ENCODE measurements at regions not wholly inside any gene's neighbourhood (a gene's known extent, or its start where the extent isn't known, plus 50 kb on each side); places are given as distances from the start of the nearest gene placed in this dataset.

GRCh38 chr20:48075591-48076174 is 290.4 kb upstream of the SULF2 start:
- Histone ChIP-seq H3K27ac (no peak overlapping the region), H3K4me3 (no peak overlapping the region), H3K27me3 (no peaks in the 10 kb centered on the region), H3K36me3 (no peaks in the 10 kb centered on the region), H3K4me1 (peaks cover 7% of the 10 kb centered on the region; the same call in 1 of the 2 replicates), H3K9me3 (replicated peaks) (no peaks in the 10 kb centered on the region)
- DNase-seq, result no peak

DNA sequence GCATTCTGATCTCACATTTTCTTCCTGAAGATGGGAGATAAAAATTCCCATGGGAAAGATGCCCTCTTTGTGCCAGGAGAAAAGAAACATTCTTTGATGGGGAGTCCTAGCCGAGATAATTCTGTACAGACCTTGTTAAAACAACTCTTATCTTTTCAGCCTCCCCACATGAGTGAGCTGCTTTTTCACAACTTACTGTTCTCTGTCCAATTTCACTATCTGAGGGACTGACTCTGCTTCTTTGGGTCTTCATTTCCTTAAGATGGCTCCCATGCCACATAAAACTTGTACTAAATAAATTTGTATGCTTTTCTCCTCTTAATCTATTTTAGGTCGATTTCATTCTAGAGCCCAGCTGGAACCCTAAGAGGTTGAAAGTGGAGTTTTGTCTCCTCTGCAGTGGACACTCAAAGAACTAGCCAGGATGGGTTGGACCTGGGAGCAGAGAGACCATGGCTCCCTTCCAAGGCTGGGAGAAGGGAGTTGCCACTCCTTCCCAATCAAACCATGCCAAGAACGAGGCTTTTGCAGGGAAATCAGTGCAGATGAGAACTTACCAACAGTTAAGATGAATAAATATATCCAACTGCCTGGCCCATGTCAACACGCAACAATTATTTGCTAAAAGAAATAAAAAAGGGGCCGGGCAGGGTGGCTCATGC is 285.8 kb upstream of the SULF2 start:
- Histone ChIP-seq H3K27me3 (no peaks in the 10 kb centered on the region), H3K4me1 (peaks cover 17% of the 10 kb centered on the region), H3K9me3 (replicated peaks) (no peaks in the 10 kb centered on the region), H3K36me3 (no peaks in the 10 kb centered on the region), H3K4me3 (no peak overlapping the region), H3K27ac (no peak overlapping the region)
- DNase-seq, result no peak

GRCh38 chr20:48069596-48069995 is 284.3 kb upstream of the SULF2 start:
- peaks cover 20% of the 10 kb centered on the region for H3K4me1 ChIP-seq
- no peaks in the 10 kb centered on the region; the same call in 1 of the 2 replicates for H3K9me3 ChIP-seq (replicated peaks)
- peak overlapping the region; percentile 47 for H3K27ac ChIP-seq
- H3K4me3 ChIP-seq, result no peak overlapping the region
- no peaks in the 10 kb centered on the region for H3K36me3 ChIP-seq
- H3K27me3 ChIP-seq, result no peaks in the 10 kb centered on the region
- peak; percentile 87 to 92 for DNase-seq

- H3K9me3 ChIP-seq (replicated peaks), result no peaks in the 10 kb centered on the region; the same call in 1 of the 2 replicates
- H3K4me3 ChIP-seq, result no peak overlapping the region
- H3K4me1 ChIP-seq, result peaks cover 20% of the 10 kb centered on the region
- no peaks in the 10 kb centered on the region for H3K27me3 ChIP-seq
- no peaks in the 10 kb centered on the region for H3K36me3 ChIP-seq
- DNase-seq, result no peak
- H3K27ac ChIP-seq, result no peak overlapping the region
Measured at GRCh38 chr20:48066851-48067250, 281.6 kb upstream of the SULF2 start.

DNA sequence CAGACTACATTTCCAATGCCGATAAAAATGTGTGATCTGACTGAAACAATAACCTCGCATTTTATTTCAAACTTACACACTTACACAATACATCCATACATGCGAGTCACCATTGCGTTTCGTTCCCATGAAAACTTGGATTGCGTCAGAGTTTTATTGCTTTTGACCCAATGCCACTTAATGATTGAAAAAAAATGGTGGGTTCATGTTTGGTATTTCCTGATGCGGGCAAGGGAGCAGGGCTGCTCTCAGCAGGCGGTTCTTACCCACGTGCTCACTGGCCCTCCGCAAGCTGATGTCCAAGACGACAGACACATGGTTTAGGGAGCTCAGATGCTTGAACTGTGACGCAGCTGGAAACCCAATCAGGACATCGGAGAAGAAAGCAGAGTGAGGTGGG is 281.0 kb upstream of the SULF2 start:
- no peaks in the 10 kb centered on the region; the same call in 1 of the 2 replicates for H3K9me3 ChIP-seq (replicated peaks)
- no peak overlapping the region for H3K27ac ChIP-seq
- H3K36me3 ChIP-seq, result no peaks in the 10 kb centered on the region
- no peak overlapping the region for H3K4me3 ChIP-seq
- H3K27me3 ChIP-seq, result no peaks in the 10 kb centered on the region
- peaks cover 20% of the 10 kb centered on the region for H3K4me1 ChIP-seq
- no peak for DNase-seq

DNA sequence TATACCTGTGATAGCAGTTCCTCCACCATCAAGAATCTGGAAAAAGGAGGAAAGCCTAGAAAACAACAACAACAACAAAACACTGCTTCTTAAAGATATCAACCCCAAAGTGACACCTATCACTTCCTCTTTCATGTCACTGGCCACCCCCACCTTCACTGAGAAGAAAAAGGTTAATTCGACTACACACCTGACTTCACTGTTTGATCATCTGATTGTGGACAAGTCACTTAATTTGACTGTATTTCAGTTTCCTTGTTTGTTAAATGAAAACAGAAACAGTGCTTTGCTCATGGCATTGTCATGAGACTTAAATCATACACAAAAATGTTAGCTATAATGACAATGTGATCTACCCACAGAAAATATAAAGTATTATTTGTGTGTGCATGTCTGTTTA is 280.6 kb upstream of the SULF2 start:
- Histone ChIP-seq H3K27ac (no peak overlapping the region), H3K36me3 (no peaks in the 10 kb centered on the region), H3K27me3 (no peaks in the 10 kb centered on the region), H3K9me3 (replicated peaks) (no peaks in the 10 kb centered on the region; the same call in 1 of the 2 replicates), H3K4me3 (no peak overlapping the region), H3K4me1 (peaks cover 20% of the 10 kb centered on the region)
- no peak for DNase-seq

GRCh38 chr20:48064929-48065328 is 279.6 kb upstream of the SULF2 start:
- no peak overlapping the region for H3K4me3 ChIP-seq
- no peak overlapping the region for H3K27ac ChIP-seq
- no peak for DNase-seq
- H3K36me3 ChIP-seq, result no peaks in the 10 kb centered on the region
- peaks cover 21% of the 10 kb centered on the region for H3K4me1 ChIP-seq
- H3K27me3 ChIP-seq, result no peaks in the 10 kb centered on the region
- no peaks in the 10 kb centered on the region; the same call in 1 of the 2 replicates for H3K9me3 ChIP-seq (replicated peaks)

DNA sequence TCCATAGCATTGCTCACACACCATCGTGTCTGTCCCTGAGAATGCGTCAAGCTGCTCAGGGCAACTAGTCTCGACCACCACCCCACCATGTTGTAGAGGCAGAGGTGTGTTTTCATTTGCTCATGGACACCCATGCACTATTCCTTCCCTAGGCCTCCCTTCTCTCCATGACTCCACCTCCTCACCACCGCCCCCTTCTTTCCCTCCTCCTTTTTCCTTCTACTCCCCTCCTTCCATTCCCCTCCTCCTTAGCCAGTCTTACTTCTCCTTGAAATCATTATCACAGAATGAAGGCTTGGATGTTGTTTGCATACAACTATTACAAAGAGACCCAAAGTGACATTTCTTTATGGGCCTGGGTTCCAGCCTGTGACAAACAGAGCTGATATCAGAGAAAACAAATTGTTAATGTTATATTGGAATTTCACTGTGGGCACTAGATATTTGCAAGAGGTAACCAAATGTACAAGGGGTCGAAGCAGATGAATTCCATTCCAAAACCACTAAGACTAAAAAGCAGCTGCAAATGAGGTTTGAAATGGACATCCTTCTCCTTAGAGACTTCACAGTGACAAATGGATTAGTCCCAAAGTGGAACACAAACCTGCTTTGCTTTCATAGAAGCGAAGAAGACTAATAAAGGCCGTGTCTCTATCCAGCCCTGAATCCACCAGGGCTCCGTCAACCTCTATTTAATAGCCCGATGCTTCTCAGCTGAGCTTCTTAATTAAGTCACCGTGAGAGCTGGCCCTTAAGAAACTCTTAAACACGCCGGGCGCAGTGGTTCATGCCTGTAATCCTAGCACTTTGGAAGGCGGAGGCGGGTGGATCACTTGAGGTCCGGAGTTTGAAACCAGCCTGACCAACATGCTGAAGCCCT is 275.8 kb upstream of the SULF2 start:
- no peaks in the 10 kb centered on the region for H3K27me3 ChIP-seq
- DNase-seq, result peak; percentile 83 to 96
- peaks cover 20% of the 10 kb centered on the region for H3K9me3 ChIP-seq (replicated peaks)
- peaks cover 7% of the 10 kb centered on the region for H3K36me3 ChIP-seq
- H3K4me3 ChIP-seq, result no peak overlapping the region
- peak overlapping the region; percentile 59 for H3K27ac ChIP-seq
- peaks cover 13% of the 10 kb centered on the region for H3K4me1 ChIP-seq

GRCh38 chr20:48058611-48059559 is 273.6 kb upstream of the SULF2 start:
- Histone ChIP-seq H3K36me3 (peaks cover 9% of the 10 kb centered on the region), H3K9me3 (replicated peaks) (peaks cover 22% of the 10 kb centered on the region), H3K27me3 (no peaks in the 10 kb centered on the region), H3K4me1 (peaks cover 10% of the 10 kb centered on the region), H3K4me3 (no peak overlapping the region), H3K27ac (no peak overlapping the region)
- no peak for DNase-seq

- peaks cover 9% of the 10 kb centered on the region for H3K36me3 ChIP-seq
- H3K4me3 ChIP-seq, result no peak overlapping the region
- H3K27ac ChIP-seq, result no peak overlapping the region
- peaks cover 10% of the 10 kb centered on the region for H3K4me1 ChIP-seq
- no peaks in the 10 kb centered on the region for H3K27me3 ChIP-seq
- peaks cover 22% of the 10 kb centered on the region for H3K9me3 ChIP-seq (replicated peaks)
- DNase-seq, result no peak
Measured at GRCh38 chr20:48057739-48058138, 272.5 kb upstream of the SULF2 start.

- no peak overlapping the region for H3K27ac ChIP-seq
- H3K27me3 ChIP-seq, result no peaks in the 10 kb centered on the region
- H3K9me3 ChIP-seq (replicated peaks), result peaks cover 22% of the 10 kb centered on the region
- H3K36me3 ChIP-seq, result peaks cover 9% of the 10 kb centered on the region
- H3K4me1 ChIP-seq, result peaks cover 15% of the 10 kb centered on the region
- no peak for DNase-seq
- H3K4me3 ChIP-seq, result no peak overlapping the region
Measured at GRCh38 chr20:48057251-48057650, 272.0 kb upstream of the SULF2 start.

DNA sequence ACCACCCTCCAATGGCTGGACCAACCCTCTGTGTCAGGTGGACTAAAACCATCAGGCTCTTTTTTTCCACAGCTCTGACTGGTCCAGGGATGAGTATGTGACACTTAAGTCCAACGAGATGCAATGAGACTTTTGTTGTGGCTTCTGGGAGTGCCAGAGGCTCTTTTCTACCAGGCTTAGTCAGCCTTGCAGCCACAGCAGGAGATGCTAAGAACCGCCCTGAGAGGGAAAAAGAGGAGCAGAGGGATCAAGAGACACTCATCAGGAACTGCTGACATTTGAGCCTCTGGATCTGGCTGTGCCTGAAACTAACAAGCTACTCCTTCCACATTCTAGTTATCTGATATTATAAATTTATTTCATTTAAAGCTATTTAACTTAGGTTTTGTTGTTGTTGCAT is 270.9 kb upstream of the SULF2 start:
- Histone ChIP-seq H3K27ac (no peak overlapping the region), H3K27me3 (no peaks in the 10 kb centered on the region), H3K4me1 (peaks cover 25% of the 10 kb centered on the region), H3K4me3 (no peak overlapping the region), H3K36me3 (peaks cover 11% of the 10 kb centered on the region), H3K9me3 (replicated peaks) (peaks cover 22% of the 10 kb centered on the region)
- peak in 1 of 2 experiments; percentile 47 for DNase-seq

DNA sequence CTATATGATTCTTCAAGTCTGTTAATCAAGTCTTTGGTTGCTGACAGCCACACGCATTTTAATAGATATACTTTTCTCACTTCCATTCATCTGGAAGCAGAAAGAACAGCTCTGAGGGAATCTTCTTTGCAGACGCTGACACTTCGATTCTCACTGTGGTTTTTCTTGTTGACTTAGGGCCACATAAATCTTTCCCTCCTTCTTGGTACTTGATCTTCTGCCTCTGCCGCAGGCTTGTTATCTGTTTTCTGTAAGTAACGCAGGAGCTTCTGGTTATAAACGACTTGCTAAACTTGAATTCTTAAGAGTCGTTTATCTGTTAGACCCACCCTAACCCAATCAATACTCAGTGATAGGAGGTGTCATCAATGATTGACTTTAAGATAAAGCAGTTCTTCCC is 268.8 kb upstream of the SULF2 start:
- H3K4me3 ChIP-seq, result no peak overlapping the region
- H3K36me3 ChIP-seq, result peaks cover 15% of the 10 kb centered on the region
- DNase-seq, result no peak
- H3K4me1 ChIP-seq, result peaks cover 24% of the 10 kb centered on the region
- H3K27me3 ChIP-seq, result no peaks in the 10 kb centered on the region
- peaks cover 23% of the 10 kb centered on the region for H3K9me3 ChIP-seq (replicated peaks)
- H3K27ac ChIP-seq, result no peak overlapping the region

DNA sequence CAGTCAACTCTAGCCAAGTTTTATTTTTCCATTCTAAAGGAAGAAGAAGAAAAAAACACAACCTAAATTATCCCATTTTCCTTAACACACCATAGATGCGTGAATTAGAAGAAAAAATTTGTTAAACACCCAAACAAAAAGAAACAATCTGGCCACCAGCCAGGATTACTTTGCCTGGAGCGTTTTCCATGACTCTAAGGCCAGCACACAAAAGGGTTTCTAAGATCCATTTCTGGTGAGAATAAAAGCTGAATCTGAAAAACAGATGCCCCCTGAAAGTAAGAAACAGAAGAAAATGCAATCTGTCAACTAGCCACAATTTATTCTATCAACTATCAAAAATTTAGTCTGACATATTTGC is 267.2 kb upstream of the SULF2 start:
- Histone ChIP-seq H3K27ac (no peak overlapping the region), H3K36me3 (peaks cover 10% of the 10 kb centered on the region), H3K9me3 (replicated peaks) (peaks cover 13% of the 10 kb centered on the region), H3K27me3 (no peaks in the 10 kb centered on the region), H3K4me1 (peaks cover 29% of the 10 kb centered on the region), H3K4me3 (no peak overlapping the region)
- peak; percentile 37 to 74 for DNase-seq

All from SJCRH30 (cell line).